ENCODE measurements at regions not wholly inside any gene's neighbourhood (a gene's known extent, or its start where the extent isn't known, plus 50 kb on each side); places are given as distances from the start of the nearest gene placed in this dataset.

DNA sequence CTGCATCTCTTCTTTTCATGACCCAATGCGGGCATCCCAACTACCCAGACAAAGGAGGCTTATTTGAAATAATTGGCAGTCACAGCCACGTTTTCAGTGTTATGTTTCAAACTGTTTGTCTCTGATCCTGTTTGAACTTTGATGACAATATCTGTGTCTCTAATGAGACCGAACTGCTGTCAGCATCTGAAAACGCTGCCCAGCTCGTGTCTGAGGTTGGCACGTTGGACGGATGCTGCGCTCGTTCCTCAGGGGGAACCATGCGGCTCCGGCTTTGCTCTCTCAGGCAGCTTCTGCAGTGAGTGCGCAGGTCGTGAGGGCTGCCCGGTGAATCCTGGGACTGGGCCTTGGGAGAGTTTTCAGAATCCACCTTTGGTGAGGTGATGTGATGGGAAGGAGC, 58.4 kb upstream of the SORBS2 start:
- H3K4me3 ChIP-seq = no peak overlapping the region
- TF ChIP-seq, protein P1, sequence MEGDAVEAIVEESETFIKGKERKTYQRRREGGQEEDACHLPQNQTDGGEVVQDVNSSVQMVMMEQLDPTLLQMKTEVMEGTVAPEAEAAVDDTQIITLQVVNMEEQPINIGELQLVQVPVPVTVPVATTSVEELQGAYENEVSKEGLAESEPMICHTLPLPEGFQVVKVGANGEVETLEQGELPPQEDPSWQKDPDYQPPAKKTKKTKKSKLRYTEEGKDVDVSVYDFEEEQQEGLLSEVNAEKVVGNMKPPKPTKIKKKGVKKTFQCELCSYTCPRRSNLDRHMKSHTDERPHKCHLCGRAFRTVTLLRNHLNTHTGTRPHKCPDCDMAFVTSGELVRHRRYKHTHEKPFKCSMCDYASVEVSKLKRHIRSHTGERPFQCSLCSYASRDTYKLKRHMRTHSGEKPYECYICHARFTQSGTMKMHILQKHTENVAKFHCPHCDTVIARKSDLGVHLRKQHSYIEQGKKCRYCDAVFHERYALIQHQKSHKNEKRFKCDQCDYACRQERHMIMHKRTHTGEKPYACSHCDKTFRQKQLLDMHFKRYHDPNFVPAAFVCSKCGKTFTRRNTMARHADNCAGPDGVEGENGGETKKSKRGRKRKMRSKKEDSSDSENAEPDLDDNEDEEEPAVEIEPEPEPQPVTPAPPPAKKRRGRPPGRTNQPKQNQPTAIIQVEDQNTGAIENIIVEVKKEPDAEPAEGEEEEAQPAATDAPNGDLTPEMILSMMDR (IDR thresholded peaks at IDR 0.05; ENCODE audit: low read depth, low read length) = no peak
- no peaks in the 10 kb centered on the region for H3K9me3 ChIP-seq (ENCODE audit: low read depth)
- H3K36me3 ChIP-seq = no peaks in the 10 kb centered on the region
- DNase-seq (ENCODE audit: low read depth in 1 of 2, low spot score in 1 of 2) = no peak
- peaks cover 36% of the 10 kb centered on the region for H3K4me1 ChIP-seq (ENCODE audit: low read depth)
- no peak overlapping the region for H3K27ac ChIP-seq
- no peaks in the 10 kb centered on the region for H3K27me3 ChIP-seq

DNA sequence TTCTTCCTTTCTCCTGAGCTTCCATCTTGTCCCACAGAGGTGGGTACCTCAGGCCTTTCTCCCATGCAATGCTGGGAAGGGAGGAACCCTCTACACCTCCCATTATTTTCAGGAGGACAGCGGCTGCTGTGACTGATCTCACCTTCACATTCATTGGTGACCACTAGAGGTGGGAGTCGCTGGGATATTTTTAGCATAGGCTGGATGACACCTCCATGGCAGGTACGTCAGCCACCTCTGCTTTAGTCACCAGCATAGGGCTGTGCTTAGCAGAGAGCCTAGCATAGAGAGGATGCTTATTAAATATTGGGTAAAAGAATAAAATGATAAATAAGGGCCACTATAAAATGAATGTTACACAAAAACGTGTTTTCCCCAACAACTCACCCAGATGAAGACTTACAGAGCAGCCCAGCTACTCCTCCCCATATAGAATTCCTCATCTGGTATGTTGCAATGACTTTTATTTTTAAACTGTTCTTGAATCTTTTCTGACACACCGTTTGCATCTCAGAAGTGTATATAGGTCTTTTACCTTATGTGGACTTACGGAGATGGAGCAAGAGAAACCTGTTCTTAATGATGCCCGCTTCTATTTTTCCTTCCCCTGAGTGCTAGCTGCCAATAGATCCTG, 60.9 kb upstream of the SORBS2 start:
- DNase-seq (ENCODE audit: low read depth in 1 of 2, low spot score in 1 of 2) = no peak
- no peaks in the 10 kb centered on the region for H3K27me3 ChIP-seq
- TF ChIP-seq, protein P1 (IDR thresholded peaks at IDR 0.05; ENCODE audit: low read depth, low read length) = no peak

DNA sequence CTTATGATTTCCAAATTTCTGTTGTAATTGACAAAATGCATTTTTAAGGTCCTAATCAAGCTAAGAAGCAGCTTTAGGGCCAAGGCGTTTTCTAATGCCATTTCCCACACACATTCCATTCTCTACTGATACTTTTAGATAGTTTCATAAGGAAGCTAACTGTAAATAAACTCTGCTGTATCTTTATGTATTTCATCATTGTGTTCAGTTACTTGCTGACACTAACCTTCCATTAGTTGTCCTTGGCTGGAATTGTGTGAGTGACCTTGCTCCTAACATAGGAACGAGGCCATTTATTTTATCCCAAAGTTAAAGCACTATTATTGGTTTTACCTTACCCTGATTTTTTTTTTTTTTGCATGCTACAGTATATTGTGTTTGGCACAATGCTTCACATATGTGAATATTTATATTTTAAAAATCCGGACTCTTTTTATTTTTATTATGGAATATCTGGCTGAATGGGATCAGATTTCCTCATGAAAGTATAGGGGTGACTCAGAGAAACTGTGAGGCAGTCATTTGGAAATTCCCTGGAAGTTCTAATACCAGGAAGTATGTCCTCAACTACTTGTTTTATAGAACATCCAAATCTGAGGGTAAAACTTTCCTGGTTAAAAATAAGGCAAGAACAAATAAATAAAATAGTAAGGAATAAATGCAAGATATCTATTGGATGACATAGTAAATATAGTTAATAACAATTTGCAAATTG, 62.7 kb upstream of the SORBS2 start:
- Histone ChIP-seq H3K27ac (no peak overlapping the region), H3K4me3 (no peak overlapping the region), H3K27me3 (no peaks in the 10 kb centered on the region), H3K4me1 (ENCODE audit: low read depth) (peaks cover 18% of the 10 kb centered on the region), H3K9me3 (ENCODE audit: low read depth) (no peaks in the 10 kb centered on the region), H3K36me3 (no peaks in the 10 kb centered on the region)
- TF ChIP-seq, protein P1 (IDR thresholded peaks at IDR 0.05; ENCODE audit: low read depth, low read length) = no peak
- peak in 1 of 2 donors; percentile 39 for DNase-seq (ENCODE audit: low read depth in 1 of 2, low spot score in 1 of 2)

More for the DNA sequence above, 60.9 kb upstream of the SORBS2 start:
- Histone ChIP-seq H3K9me3 (ENCODE audit: low read depth) (no peaks in the 10 kb centered on the region), H3K4me3 (no peak overlapping the region), H3K36me3 (no peaks in the 10 kb centered on the region), H3K4me1 (ENCODE audit: low read depth) (peaks cover 18% of the 10 kb centered on the region), H3K27ac (no peak overlapping the region)

DNA sequence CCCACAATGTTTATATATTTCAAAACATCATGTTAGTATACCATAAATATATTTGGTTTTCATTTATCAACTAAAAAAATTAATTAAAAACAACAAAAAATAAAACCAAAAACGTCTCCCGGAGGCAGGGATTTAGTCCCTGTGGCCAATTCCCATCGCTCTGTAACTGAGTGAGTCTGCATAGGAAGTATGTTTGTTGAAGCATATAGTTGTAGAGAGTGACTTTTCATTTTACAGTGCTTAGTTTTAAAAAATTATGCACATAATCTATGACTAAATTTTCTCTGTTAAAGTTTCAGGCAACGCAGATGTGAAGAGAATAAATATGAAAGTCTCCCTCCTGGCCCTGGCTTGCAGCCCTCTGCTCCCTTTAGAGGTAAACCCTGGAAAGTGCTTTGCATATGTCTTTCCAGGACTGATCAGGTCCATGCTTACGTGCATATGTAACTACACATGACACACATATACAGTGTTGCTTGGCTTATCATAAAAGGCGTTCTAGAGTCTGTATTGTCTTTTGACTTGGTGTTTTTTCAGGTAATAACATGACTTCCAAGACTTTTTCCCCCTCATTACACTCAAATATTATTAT, 63.4 kb upstream of the SORBS2 start:
- no peaks in the 10 kb centered on the region for H3K27me3 ChIP-seq
- TF ChIP-seq, protein P1 (IDR thresholded peaks at IDR 0.05; ENCODE audit: low read depth, low read length) = no peak
- H3K27ac ChIP-seq = no peak overlapping the region

DNA sequence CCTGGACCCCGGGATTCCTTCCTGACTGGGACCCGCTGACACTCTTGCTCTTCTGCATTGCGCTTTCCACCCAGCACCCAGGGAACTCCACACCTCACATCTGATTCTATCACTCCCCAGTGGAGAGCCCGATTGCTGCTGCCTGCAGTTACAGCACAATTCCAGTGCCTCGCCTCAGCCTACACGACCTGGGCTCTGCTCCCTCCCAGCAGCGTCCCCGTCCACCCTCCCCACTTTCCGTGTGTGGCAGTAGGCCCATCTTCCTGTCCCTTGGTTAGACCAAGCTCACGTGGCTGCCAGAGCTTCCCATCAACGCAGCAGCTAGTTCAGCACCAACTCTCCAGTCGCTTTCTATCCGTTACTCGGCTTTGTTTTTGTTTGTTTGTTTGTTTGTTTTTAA, 66.6 kb upstream of the SORBS2 start:
- DNase-seq (ENCODE audit: low read depth in 1 of 2, low spot score in 1 of 2) = no peak
- no peaks in the 10 kb centered on the region for H3K9me3 ChIP-seq (ENCODE audit: low read depth)

More for the DNA sequence above, 63.4 kb upstream of the SORBS2 start:
- peaks cover 18% of the 10 kb centered on the region for H3K4me1 ChIP-seq (ENCODE audit: low read depth)
- no peaks in the 10 kb centered on the region for H3K36me3 ChIP-seq
- no peaks in the 10 kb centered on the region for H3K9me3 ChIP-seq (ENCODE audit: low read depth)
- DNase-seq (ENCODE audit: low read depth in 1 of 2, low spot score in 1 of 2) = no peak
- H3K4me3 ChIP-seq = no peak overlapping the region

More for the DNA sequence above, 66.6 kb upstream of the SORBS2 start:
- no peak overlapping the region for H3K27ac ChIP-seq
- H3K4me3 ChIP-seq = no peak overlapping the region
- TF ChIP-seq, protein P1 (IDR thresholded peaks at IDR 0.05; ENCODE audit: low read depth, low read length) = no peak
- H3K27me3 ChIP-seq = no peaks in the 10 kb centered on the region
- no peaks in the 10 kb centered on the region for H3K4me1 ChIP-seq (ENCODE audit: low read depth)
- H3K36me3 ChIP-seq = no peaks in the 10 kb centered on the region
